Astrocyte of the spinal cord (primary cell): ENCODE measurements at regions not wholly inside any gene's neighbourhood (a gene's known extent, or its start where the extent isn't known, plus 50 kb on each side); places are given as distances from the start of the nearest gene placed in this dataset.

Experiments
- DNase-seq: peaks from one replicate; pipeline ENCODE4 v3.0.0; 2011; ENCODE audit warnings: low read depth, low spot score
- H3K4me3 ChIP-seq: 2 replicates; pipeline ENCODE4 v1.5.1; 2011; ENCODE audit warnings: low read depth, mild to moderate bottlenecking, low read length, moderate library complexity
- in situ Hi-C: cut with HindIII; loops from 2 replicates; pipeline ENCODE4 v1.10.0; 2017; ENCODE audit warnings: low sequenced_read_pairs
- TF ChIP-seq, protein P1 (sequence below): IDR thresholded peaks from 2 replicates; pipeline ENCODE4 v1.5.1; 2012; ENCODE audit warnings: low read depth, mild to moderate bottlenecking, low read length, inconsistent platforms

GRCh38 chr6:40028449-40028848 lies 94.2 kb upstream of the MOCS1 start:
- DNase-seq = no peak
- TF ChIP-seq, protein P1, sequence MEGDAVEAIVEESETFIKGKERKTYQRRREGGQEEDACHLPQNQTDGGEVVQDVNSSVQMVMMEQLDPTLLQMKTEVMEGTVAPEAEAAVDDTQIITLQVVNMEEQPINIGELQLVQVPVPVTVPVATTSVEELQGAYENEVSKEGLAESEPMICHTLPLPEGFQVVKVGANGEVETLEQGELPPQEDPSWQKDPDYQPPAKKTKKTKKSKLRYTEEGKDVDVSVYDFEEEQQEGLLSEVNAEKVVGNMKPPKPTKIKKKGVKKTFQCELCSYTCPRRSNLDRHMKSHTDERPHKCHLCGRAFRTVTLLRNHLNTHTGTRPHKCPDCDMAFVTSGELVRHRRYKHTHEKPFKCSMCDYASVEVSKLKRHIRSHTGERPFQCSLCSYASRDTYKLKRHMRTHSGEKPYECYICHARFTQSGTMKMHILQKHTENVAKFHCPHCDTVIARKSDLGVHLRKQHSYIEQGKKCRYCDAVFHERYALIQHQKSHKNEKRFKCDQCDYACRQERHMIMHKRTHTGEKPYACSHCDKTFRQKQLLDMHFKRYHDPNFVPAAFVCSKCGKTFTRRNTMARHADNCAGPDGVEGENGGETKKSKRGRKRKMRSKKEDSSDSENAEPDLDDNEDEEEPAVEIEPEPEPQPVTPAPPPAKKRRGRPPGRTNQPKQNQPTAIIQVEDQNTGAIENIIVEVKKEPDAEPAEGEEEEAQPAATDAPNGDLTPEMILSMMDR = no peak
- no peak overlapping the region for H3K4me3 ChIP-seq
- in situ Hi-C loops = no loop called here

- TF ChIP-seq, protein P1 = no peak
- in situ Hi-C loops = no loop called here
- H3K4me3 ChIP-seq = no peak overlapping the region
- no peak for DNase-seq
These were observed 88.6 kb upstream of the MOCS1 start for GRCh38 chr6:40022867-40023266.

- no peak for DNase-seq
- in situ Hi-C loops = no loop called here
- no peak overlapping the region for H3K4me3 ChIP-seq
- TF ChIP-seq, protein P1 = no peak
These were observed 85.9 kb upstream of the MOCS1 start for GRCh38 chr6:40020166-40020565.

- TF ChIP-seq, protein P1 = no peak
- DNase-seq = no peak
- no peak overlapping the region for H3K4me3 ChIP-seq
- in situ Hi-C loops = no loop called here
These were observed 81.3 kb upstream of the MOCS1 start for GRCh38 chr6:40015530-40015929.

DNA sequence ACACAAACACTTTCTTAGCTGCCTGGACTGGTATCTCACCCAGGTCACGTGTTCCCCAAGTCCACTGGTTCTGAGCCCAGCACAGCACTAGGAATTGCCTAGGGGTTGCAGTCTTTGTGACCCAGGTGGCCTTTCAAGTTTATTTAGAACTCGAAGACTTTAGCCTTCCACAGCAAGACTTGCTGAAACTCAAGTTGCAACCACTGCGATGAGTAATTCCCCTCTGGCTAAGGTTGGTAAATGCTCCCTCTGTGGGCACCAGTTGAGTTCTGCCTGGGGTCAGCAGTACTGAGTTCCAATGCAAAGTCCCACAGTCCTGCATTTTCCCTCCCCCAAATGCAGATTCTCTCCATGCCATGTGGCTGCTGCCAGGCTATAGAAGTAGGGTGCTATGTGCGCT lies 77.6 kb upstream of the MOCS1 start:
- DNase-seq = no peak
- in situ Hi-C loops = no loop called here
- TF ChIP-seq, protein P1 = no peak
- H3K4me3 ChIP-seq = no peak overlapping the region

DNA sequence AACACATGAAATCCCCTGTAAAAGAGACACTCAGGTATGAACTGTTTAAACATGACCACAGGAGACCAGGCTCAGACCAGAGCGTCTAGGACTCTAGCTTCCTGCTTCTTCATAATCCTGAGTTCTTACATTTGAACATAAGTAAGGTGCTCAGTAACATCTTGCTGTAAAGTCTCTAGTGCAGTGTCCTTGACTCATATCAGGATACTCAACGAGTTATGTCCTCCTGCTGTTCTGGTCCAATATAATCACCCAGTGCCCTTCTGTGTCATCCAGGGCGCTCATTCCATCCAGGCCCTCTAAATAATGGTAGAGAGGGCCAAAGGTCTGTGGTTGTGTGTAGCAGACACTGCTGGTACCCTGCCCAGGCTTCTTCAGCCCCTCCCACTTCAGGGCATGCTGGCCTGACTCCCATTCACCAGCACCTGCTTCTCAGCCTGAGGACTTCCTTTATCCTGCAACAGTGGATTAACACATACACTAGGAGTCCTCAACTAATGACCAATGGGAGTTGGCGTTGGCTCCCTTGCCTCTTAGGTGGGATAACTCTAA lies 66.8 kb upstream of the MOCS1 start:
- in situ Hi-C loops = no loop called here

More for the DNA sequence above, 66.8 kb upstream of the MOCS1 start:
- TF ChIP-seq, protein P1 = no peak
- no peak overlapping the region for H3K4me3 ChIP-seq
- no peak for DNase-seq
